BE2C (cell line): ENCODE measurements at regions not wholly inside any gene's neighbourhood (a gene's known extent, or its start where the extent isn't known, plus 50 kb on each side); places are given as distances from the start of the nearest gene placed in this dataset.
"Not testable (repeated sequence)": the region's sequence is repeated elsewhere in the genome, so short reads cannot be mapped to it uniquely, and the experiment has no call there.

ENCODE experiments used
- DNase-seq: peaks from one replicate; pipeline ENCODE4 v3.0.0-alpha.2; 2020
- H3K27me3 ChIP-seq: fragments of 250-450 bp; sonication (Bioruptor Pico); 2 replicates; pipeline ENCODE4 v1.5.1; 2020; ENCODE audit warnings: mild to moderate bottlenecking
- H3K36me3 ChIP-seq: fragments of 250-450 bp; sonication (Bioruptor Pico); 2 replicates; pipeline ENCODE4 v1.5.1; 2020; ENCODE audit warnings: mild to moderate bottlenecking
- H3K4me1 ChIP-seq: fragments of 250-450 bp; sonication (Bioruptor Pico); 2 replicates; pipeline ENCODE4 v1.5.1; 2020
- H3K4me3 ChIP-seq: 2 replicates; pipeline ENCODE4 v1.5.1; 2011; ENCODE audit warnings: low read depth, low read length
- H3K9me3 ChIP-seq: fragments of 250-450 bp; sonication (Bioruptor Pico); 2 replicates; pipeline ENCODE4 v1.5.1; 2020
- TF ChIP-seq, protein P1 (sequence below): IDR thresholded peaks from 2 replicates; pipeline ENCODE4 v1.5.1; 2012; ENCODE audit warnings: mild to moderate bottlenecking, low read depth, low read length

DNA sequence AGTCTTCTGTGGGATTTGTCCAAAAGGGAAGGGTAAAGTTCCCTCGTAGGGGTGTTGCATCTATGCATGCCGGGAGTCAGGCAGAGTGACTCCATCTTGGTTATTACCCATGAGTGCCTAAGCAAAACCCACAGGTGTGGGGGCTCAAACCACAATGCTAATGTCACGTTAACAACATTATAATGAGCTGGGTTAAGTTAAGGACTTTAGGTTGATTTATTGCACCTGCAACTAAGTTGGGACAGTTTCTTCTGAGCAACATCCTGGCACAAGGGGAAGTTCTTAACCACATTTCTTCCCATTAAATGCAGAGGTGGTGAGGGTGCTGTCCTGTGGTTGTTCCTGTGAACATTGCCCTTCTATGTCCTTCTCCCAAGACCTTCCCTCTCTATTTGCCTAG is 1596.8 kb upstream of the SLC39A10 start:
- no peaks in the 10 kb centered on the region for H3K4me1 ChIP-seq
- no peaks in the 10 kb centered on the region for H3K36me3 ChIP-seq
- TF ChIP-seq, protein P1, sequence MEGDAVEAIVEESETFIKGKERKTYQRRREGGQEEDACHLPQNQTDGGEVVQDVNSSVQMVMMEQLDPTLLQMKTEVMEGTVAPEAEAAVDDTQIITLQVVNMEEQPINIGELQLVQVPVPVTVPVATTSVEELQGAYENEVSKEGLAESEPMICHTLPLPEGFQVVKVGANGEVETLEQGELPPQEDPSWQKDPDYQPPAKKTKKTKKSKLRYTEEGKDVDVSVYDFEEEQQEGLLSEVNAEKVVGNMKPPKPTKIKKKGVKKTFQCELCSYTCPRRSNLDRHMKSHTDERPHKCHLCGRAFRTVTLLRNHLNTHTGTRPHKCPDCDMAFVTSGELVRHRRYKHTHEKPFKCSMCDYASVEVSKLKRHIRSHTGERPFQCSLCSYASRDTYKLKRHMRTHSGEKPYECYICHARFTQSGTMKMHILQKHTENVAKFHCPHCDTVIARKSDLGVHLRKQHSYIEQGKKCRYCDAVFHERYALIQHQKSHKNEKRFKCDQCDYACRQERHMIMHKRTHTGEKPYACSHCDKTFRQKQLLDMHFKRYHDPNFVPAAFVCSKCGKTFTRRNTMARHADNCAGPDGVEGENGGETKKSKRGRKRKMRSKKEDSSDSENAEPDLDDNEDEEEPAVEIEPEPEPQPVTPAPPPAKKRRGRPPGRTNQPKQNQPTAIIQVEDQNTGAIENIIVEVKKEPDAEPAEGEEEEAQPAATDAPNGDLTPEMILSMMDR, result no peak
- H3K4me3 ChIP-seq, result no peak overlapping the region
- no peaks in the 10 kb centered on the region for H3K9me3 ChIP-seq
- H3K27me3 ChIP-seq, result no peaks in the 10 kb centered on the region
- no peak for DNase-seq

- TF ChIP-seq, protein P1, result no peak
Measured at GRCh38 chr2:194054313-194054712, 1602.7 kb upstream of the SLC39A10 start.

DNA sequence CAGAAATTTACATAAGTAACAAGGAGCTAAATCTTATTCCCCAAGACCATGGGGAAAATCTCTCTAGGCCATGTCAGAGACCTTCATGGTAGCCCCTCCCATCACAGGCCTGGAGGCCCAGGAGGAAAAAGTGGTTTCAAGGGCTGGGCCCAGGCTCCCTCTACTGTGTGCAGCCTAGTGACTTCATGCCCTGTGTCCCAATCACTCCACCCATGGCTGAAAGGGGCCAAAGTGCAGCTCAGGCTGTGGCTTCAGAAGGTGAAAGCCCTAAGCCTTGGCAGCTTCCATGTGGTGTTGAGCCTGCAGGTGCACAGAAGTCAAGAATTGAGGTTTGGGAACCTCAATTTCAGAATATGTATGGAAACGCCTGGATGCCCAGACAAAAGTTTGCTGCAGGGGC is 1612.7 kb upstream of the SLC39A10 start:
- H3K27me3 ChIP-seq, result no peaks in the 10 kb centered on the region
- no peak for DNase-seq
- TF ChIP-seq, protein P1, result no peak
- no peaks in the 10 kb centered on the region for H3K4me1 ChIP-seq
- no peak overlapping the region for H3K4me3 ChIP-seq
- no peaks in the 10 kb centered on the region for H3K9me3 ChIP-seq
- H3K36me3 ChIP-seq, result no peaks in the 10 kb centered on the region

More at GRCh38 chr2:194054313-194054712, 1602.7 kb upstream of the SLC39A10 start:
- Histone ChIP-seq H3K27me3 (no peaks in the 10 kb centered on the region), H3K9me3 (no peaks in the 10 kb centered on the region), H3K36me3 (no peaks in the 10 kb centered on the region), H3K4me3 (no peak overlapping the region), H3K4me1 (no peaks in the 10 kb centered on the region)
- DNase-seq, result no peak

GRCh38 chr2:194021130-194021529 is 1635.9 kb upstream of the SLC39A10 start:
- H3K4me3 ChIP-seq, H3K27me3 ChIP-seq, H3K4me1 ChIP-seq, DNase-seq, H3K36me3 ChIP-seq, H3K9me3 ChIP-seq: not testable (repeated sequence)

GRCh38 chr2:194020155-194020554 is 1636.9 kb upstream of the SLC39A10 start:
- no peaks in the 10 kb centered on the region for H3K4me1 ChIP-seq
- DNase-seq, result no peak
- H3K27me3 ChIP-seq, result no peaks in the 10 kb centered on the region
- H3K4me3 ChIP-seq, result no peak overlapping the region
- H3K9me3 ChIP-seq, result no peaks in the 10 kb centered on the region
- TF ChIP-seq, protein P1, result no peak
- no peaks in the 10 kb centered on the region for H3K36me3 ChIP-seq

- Histone ChIP-seq H3K4me1 (no peaks in the 10 kb centered on the region), H3K36me3 (no peaks in the 10 kb centered on the region), H3K9me3 (no peaks in the 10 kb centered on the region), H3K4me3 (no peak overlapping the region), H3K27me3 (no peaks in the 10 kb centered on the region)
- no peak for DNase-seq
- TF ChIP-seq, protein P1, result no peak
Measured at GRCh38 chr2:194015751-194016150, 1641.3 kb upstream of the SLC39A10 start.

DNA sequence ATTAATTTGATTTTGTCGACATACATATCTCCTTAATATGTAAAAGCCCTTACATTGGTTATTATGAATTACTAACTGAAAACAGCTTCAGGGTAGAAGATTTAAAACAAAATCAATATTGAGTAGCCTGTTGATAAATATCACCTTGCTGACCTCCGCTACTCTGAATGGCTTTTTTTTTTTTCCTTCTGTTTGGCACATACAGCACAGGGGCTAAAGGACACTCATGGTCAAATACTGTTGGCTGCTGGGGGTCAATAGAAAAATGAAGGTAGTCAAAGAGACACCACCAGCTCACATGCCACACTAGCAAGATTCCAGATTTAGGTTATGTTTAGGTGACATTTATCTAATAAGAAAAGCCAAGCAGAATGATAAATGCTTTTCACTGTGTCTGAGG is 1642.4 kb upstream of the SLC39A10 start:
- TF ChIP-seq, protein P1, result no peak
- Histone ChIP-seq H3K4me1 (no peaks in the 10 kb centered on the region), H3K4me3 (no peak overlapping the region), H3K36me3 (no peaks in the 10 kb centered on the region), H3K27me3 (no peaks in the 10 kb centered on the region), H3K9me3 (no peaks in the 10 kb centered on the region)
- no peak for DNase-seq
